WTC11 (cell line): ENCODE measurements at regions not wholly inside any gene's neighbourhood (a gene's known extent, or its start where the extent isn't known, plus 50 kb on each side); places are given as distances from the start of the nearest gene placed in this dataset.
"Not testable (repeated sequence)": the region's sequence is repeated elsewhere in the genome, so short reads cannot be mapped to it uniquely, and the experiment has no call there.

Source experiments
- ATAC-seq: fragments of 200-7000 bp; cut with Tn5 transposase; 2 replicates; pipeline ENCODE4 v1.10.0; 2021; ENCODE audit warnings: mild to moderate bottlenecking, moderate library complexity
- CTCF ChIA-PET: fragments of 300-600 bp; sonication (Branson Sonifier 250); formaldehyde crosslinking; loops from one replicate; lab custom pipeline; 2021; ENCODE audit warnings: antibody characterized with exemption; lab: Charles Lee
- POLR2A ChIA-PET: fragments of 350-600 bp; sonication (Branson Sonifier 250); formaldehyde crosslinking; loops from one replicate; lab custom pipeline; 2021; ENCODE audit warnings: antibody characterized with exemption; lab: Charles Lee
- DNase-seq: peaks from one replicate; pipeline ENCODE4 v3.0.0; 2021; ENCODE audit warnings: low spot score
- H3K27ac Mint-ChIP-seq: 2 replicates; pipeline ENCODE4 v1.8.0; 2021; ENCODE audit warnings: mixed read lengths
- H3K27me3 Mint-ChIP-seq: 2 replicates; pipeline ENCODE4 v1.8.0; 2021; ENCODE audit warnings: low read depth, mild to moderate bottlenecking, moderate library complexity, mixed read lengths
- H3K36me3 Mint-ChIP-seq: 2 replicates; pipeline ENCODE4 v1.8.0; 2021; ENCODE audit warnings: mixed read lengths
- H3K4me1 Mint-ChIP-seq: 2 replicates; pipeline ENCODE4 v1.8.0; 2022; ENCODE audit warnings: mixed read lengths
- H3K4me3 Mint-ChIP-seq: 2 replicates; pipeline ENCODE4 v1.8.0; 2021; ENCODE audit warnings: mild to moderate bottlenecking, moderate library complexity, mixed read lengths
- H3K9me3 Mint-ChIP-seq: 2 replicates; pipeline ENCODE4 v1.8.0; 2021; ENCODE audit warnings: mixed read lengths
- CBFB ChIP-seq: sonication (generic); formaldehyde crosslinking; IDR thresholded peaks from 2 replicates; pipeline ENCODE4 v1.8.1; 2022; ENCODE audit warnings: mild to moderate bottlenecking, low read depth, missing genetic modification reagents
- ELF4 ChIP-seq: sonication (generic); formaldehyde crosslinking; IDR thresholded peaks from 2 replicates; pipeline ENCODE4 v1.8.1; 2022; ENCODE audit warnings: low read depth, mild to moderate bottlenecking, moderate library complexity, missing genetic modification reagents
- GABPB1 ChIP-seq: sonication (generic); formaldehyde crosslinking; IDR thresholded peaks from 2 replicates; pipeline ENCODE4 v1.8.1; 2023; ENCODE audit warnings: mild to moderate bottlenecking, missing genetic modification reagents
- KAT7 ChIP-seq: sonication (generic); formaldehyde crosslinking; IDR thresholded peaks from 2 replicates; pipeline ENCODE4 v1.8.1; 2023; ENCODE audit warnings: missing genetic modification reagents, mild to moderate bottlenecking, borderline replicate concordance
- MXD4 ChIP-seq: fragments of 250-450 bp; sonication (Bioruptor Pico); IDR thresholded peaks from 2 replicates; pipeline ENCODE4 v1.8.0; 2021; ENCODE audit warnings: mild to moderate bottlenecking, moderate library complexity, borderline replicate concordance
- NFYB ChIP-seq: sonication (generic); formaldehyde crosslinking; conservative IDR thresholded peaks from 2 replicates; pipeline ENCODE4 v1.8.0; 2022; ENCODE audit warnings: low read depth, missing genetic modification reagents
- NR2C2 ChIP-seq: sonication (generic); formaldehyde crosslinking; IDR thresholded peaks from 2 replicates; pipeline ENCODE4 v1.8.0; 2022; ENCODE audit warnings: mild to moderate bottlenecking, missing genetic modification reagents
- TEAD1 ChIP-seq: sonication (generic); formaldehyde crosslinking; IDR thresholded peaks from 2 replicates; pipeline ENCODE4 v1.8.0; 2022; ENCODE audit warnings: mild to moderate bottlenecking, missing genetic modification reagents
- TF ChIP-seq, protein P1 (sequence below): sonication (generic); formaldehyde crosslinking; conservative IDR thresholded peaks from 2 replicates; pipeline ENCODE4 v1.8.1; 2022; ENCODE audit warnings: mild to moderate bottlenecking, missing genetic modification reagents
- TF ChIP-seq, protein P2 (sequence below): sonication (generic); formaldehyde crosslinking; IDR thresholded peaks from 2 replicates; pipeline ENCODE4 v1.8.0; 2022; ENCODE audit warnings: mild to moderate bottlenecking, missing genetic modification reagents
- TF ChIP-seq, protein P3 (sequence below): sonication (generic); formaldehyde crosslinking; IDR thresholded peaks from 2 replicates; pipeline ENCODE4 v1.8.1; 2023; ENCODE audit warnings: mild to moderate bottlenecking, missing genetic modification reagents, borderline replicate concordance

DNA sequence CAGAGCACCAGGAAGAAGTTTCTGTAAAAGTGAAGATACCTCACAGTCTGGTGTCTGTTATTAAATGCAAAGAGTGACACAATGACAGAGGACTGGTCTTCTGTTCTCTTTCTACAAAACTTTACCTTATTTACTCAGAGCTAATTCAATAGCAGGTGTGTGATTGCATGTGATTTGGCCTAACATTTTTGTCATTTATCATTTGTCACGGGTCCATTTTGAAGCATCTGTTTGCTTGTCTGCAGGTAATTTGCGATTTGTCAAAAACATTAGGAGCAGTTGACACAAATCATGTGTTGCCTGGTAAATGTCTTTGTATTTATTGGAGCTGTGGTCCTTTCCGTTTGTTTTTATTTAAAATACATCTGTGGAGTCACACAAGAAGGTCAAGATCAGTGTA, 1232.4 kb downstream of the STIM2 start (continued):
- TF ChIP-seq, protein P1, sequence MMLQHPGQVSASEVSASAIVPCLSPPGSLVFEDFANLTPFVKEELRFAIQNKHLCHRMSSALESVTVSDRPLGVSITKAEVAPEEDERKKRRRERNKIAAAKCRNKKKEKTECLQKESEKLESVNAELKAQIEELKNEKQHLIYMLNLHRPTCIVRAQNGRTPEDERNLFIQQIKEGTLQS: no peak
- TF ChIP-seq CBFB (CRISPR knock-in tag): no peak
- no peak for TF ChIP-seq NR2C2

DNA sequence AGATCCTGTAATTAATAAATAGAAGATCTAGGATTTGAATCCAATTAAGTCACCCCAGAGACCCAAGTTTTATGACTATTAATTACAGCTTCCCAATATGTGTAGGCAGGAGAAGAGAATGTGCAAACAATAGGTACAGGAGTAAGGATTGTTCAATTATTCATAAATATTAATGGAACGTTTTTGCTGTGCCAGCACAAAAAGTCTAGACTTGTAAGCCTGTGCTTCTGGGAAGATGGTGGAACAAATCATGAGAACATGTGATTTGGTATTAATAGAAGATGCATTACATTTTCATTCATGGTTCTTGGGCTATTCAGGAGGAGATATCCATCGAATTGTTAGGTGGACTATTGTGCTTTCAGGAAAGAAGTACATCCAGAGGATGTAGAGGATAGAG, 1240.9 kb downstream of the STIM2 start:
- Mint-ChIP-seq H3K4me1 (no peaks in the 10 kb centered on the region), H3K27me3 (no peaks in the 10 kb centered on the region)

DNA sequence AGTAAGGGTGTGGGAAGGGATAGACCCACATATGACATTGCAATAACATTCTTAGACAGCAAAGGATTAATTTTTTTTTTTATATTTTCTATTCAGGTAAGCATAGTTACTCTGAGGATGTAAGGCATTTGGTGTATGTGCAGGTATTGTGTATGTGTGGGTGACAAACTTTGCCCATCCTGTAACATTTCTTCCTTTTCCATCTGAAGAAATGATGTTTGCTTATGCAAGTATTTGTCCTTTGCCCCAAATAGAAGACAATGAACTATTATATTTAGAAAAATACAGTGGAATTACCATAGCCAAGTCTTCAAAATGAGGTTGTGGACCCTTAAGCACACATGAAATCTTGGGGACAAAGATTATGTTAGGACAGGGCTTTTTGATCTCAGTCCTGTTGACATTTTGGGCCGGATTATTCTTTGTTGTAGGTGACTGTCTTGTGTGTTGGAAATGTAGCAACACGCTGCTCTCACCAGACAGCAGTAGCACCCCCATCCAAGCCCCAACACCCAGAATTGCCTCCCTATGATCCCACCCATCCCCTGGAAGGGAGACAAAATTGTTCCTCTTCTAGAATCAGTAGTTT, 1244.7 kb downstream of the STIM2 start:
- ChIA-PET CTCF (no interaction called here), POLR2A (no interaction called here)
- Mint-ChIP-seq H3K4me1 (no peaks in the 10 kb centered on the region), H3K27ac (no peak overlapping the region), H3K9me3 (no peaks in the 10 kb centered on the region), H3K27me3 (no peaks in the 10 kb centered on the region), H3K36me3 (no peaks in the 10 kb centered on the region), H3K4me3 (no peak overlapping the region)
- TF ChIP-seq TEAD1 (CRISPR knock-in tag): no peak
- DNase-seq (no peak), ATAC-seq (no peak)

More for the DNA sequence above, 1240.9 kb downstream of the STIM2 start:
- DNase-seq: no peak
- Mint-ChIP-seq H3K4me3 (no peak overlapping the region), H3K27ac (no peak overlapping the region), H3K36me3 (no peaks in the 10 kb centered on the region), H3K9me3 (no peaks in the 10 kb centered on the region)
- CTCF ChIA-PET: no interaction called here
- POLR2A ChIA-PET: no interaction called here
- no peak for ATAC-seq
- no peak for TF ChIP-seq ELF4 (CRISPR knock-in tag)
- TF ChIP-seq, all 79 proteins: peak for 0

DNA sequence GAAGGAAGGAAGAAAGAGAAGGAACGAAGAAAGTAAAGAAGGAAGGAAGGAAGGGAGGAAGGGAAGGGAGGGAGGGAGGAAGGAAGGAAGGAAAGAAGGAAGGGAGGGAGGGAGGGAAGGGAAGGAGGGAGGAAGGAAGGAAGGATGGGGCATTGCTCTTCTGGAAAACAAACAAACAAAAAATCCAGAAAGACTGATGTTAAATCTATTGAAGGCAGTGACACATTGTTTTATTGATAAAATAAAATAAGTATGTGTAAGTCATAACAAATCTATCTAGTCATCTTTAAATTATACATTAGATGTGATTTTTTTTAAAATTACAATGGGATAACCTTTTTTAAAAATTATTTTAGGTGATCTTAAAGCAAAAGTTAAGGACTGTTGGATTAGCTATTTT, 1245.5 kb downstream of the STIM2 start:
- no peaks in the 10 kb centered on the region for H3K27me3 Mint-ChIP-seq
- CTCF ChIA-PET: no interaction called here
- DNase-seq: no peak
- TF ChIP-seq KAT7 (CRISPR knock-in tag) (no peak), MXD4 (CRISPR knock-in tag) (no peak), ELF4 (CRISPR knock-in tag) (no peak), NFYB (CRISPR knock-in tag) (no peak)
- TF ChIP-seq, all 79 proteins: peak for 0
- Mint-ChIP-seq H3K36me3 (no peaks in the 10 kb centered on the region), H3K9me3 (no peaks in the 10 kb centered on the region), H3K27ac (no peak overlapping the region), H3K4me1 (no peaks in the 10 kb centered on the region), H3K4me3 (no peak overlapping the region)
- POLR2A ChIA-PET: no interaction called here
- ATAC-seq: no peak

DNA sequence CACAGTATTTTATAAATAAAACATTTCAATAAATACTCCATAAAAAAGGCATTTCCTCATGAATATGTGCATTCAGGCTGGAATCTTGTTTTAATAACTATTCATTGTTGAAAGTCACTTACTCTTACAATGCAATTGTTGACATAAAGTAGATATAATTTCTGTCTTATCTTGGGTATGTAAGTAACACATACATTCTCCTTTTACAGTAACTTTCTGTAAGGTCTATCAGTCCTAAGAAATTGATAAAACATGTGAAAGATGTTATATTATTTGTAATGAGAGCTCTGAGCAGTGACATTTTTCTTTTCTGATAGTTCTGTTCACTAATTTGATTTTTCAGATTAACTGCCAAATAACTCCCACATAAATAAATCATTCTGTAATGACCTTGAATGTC, 1249.2 kb downstream of the STIM2 start:
- ChIA-PET POLR2A (no interaction called here), CTCF (no interaction called here)
- Mint-ChIP-seq H3K9me3 (peaks cover 3% of the 10 kb centered on the region; the same call in 1 of the 2 replicates), H3K27ac (no peak overlapping the region), H3K4me1 (no peaks in the 10 kb centered on the region), H3K27me3 (no peaks in the 10 kb centered on the region), H3K4me3 (no peak overlapping the region), H3K36me3 (no peaks in the 10 kb centered on the region)
- ATAC-seq: no peak
- DNase-seq: no peak
- TF ChIP-seq, protein P2, sequence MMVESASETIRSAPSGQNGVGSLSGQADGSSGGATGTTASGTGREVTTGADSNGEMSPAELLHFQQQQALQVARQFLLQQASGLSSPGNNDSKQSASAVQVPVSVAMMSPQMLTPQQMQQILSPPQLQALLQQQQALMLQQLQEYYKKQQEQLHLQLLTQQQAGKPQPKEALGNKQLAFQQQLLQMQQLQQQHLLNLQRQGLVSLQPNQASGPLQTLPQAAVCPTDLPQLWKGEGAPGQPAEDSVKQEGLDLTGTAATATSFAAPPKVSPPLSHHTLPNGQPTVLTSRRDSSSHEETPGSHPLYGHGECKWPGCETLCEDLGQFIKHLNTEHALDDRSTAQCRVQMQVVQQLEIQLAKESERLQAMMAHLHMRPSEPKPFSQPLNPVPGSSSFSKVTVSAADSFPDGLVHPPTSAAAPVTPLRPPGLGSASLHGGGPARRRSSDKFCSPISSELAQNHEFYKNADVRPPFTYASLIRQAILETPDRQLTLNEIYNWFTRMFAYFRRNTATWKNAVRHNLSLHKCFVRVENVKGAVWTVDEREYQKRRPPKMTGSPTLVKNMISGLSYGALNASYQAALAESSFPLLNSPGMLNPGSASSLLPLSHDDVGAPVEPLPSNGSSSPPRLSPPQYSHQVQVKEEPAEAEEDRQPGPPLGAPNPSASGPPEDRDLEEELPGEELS (CRISPR knock-in tag): no peak
- TF ChIP-seq, protein P3, sequence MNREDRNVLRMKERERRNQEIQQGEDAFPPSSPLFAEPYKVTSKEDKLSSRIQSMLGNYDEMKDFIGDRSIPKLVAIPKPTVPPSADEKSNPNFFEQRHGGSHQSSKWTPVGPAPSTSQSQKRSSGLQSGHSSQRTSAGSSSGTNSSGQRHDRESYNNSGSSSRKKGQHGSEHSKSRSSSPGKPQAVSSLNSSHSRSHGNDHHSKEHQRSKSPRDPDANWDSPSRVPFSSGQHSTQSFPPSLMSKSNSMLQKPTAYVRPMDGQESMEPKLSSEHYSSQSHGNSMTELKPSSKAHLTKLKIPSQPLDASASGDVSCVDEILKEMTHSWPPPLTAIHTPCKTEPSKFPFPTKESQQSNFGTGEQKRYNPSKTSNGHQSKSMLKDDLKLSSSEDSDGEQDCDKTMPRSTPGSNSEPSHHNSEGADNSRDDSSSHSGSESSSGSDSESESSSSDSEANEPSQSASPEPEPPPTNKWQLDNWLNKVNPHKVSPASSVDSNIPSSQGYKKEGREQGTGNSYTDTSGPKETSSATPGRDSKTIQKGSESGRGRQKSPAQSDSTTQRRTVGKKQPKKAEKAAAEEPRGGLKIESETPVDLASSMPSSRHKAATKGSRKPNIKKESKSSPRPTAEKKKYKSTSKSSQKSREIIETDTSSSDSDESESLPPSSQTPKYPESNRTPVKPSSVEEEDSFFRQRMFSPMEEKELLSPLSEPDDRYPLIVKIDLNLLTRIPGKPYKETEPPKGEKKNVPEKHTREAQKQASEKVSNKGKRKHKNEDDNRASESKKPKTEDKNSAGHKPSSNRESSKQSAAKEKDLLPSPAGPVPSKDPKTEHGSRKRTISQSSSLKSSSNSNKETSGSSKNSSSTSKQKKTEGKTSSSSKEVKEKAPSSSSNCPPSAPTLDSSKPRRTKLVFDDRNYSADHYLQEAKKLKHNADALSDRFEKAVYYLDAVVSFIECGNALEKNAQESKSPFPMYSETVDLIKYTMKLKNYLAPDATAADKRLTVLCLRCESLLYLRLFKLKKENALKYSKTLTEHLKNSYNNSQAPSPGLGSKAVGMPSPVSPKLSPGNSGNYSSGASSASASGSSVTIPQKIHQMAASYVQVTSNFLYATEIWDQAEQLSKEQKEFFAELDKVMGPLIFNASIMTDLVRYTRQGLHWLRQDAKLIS (CRISPR knock-in tag): no peak
- no peak for TF ChIP-seq GABPB1 (CRISPR knock-in tag)

DNA sequence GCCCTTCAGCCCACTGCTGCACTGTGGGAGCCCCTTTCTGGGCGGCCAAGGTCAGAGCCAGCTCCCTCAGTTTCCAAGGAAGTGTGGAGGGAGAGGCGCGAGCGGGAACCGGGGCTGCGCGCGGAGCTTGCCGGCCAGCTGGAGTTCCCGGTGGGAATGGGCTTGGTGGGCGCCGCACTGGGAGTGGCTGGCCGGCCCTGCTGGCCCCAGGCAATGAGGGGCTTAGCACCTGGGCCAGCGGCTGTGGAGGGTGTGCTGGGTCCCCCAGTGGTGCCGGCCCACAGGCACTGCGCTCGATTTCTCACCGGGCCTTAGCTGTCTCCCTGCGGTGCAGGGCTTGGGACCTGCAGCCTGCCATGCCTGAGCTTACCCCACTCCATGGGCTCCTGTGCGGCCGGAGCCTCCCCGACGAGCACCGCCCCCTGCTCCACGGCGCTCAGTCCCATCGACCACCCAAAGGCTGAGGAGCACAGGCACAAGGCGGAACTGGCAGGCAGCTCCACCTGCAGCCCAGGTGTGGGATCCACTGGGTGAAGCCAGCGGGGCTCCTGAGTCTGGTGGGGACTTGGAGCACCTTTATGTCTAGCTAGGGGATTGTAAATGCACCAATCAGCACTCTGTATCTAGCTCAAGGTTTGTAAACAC, 1252.2 kb downstream of the STIM2 start:
- H3K4me1 Mint-ChIP-seq, CTCF ChIA-PET, H3K4me3 Mint-ChIP-seq, H3K36me3 Mint-ChIP-seq, ATAC-seq, H3K27ac Mint-ChIP-seq, POLR2A ChIA-PET, H3K27me3 Mint-ChIP-seq, DNase-seq: not testable (repeated sequence)
- peaks cover 17% of the 10 kb centered on the region for H3K9me3 Mint-ChIP-seq

DNA sequence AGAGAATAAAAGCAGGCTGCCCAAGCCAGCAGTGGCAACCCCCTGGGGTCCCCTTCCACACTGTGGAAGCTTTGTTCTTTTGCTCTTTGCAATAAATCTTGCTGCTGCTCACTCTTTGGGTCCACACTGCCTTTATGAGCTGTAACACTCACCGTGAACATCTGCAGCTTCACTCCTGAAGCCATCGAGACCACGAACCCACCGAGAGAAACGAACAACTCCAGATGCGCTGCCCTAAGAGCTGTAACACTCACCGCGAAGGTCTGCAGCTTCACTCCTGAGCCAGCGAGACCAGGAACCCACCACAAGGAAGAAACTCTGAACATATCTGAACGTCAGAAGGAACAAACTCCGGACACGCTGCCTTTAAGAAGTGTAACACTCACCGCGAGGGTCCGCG, 1252.9 kb downstream of the STIM2 start:
- H3K27ac Mint-ChIP-seq, DNase-seq, CTCF ChIA-PET, H3K27me3 Mint-ChIP-seq, POLR2A ChIA-PET, H3K36me3 Mint-ChIP-seq, H3K4me1 Mint-ChIP-seq, ATAC-seq, H3K4me3 Mint-ChIP-seq: not testable (repeated sequence)
- H3K9me3 Mint-ChIP-seq: peaks cover 19% of the 10 kb centered on the region

DNA sequence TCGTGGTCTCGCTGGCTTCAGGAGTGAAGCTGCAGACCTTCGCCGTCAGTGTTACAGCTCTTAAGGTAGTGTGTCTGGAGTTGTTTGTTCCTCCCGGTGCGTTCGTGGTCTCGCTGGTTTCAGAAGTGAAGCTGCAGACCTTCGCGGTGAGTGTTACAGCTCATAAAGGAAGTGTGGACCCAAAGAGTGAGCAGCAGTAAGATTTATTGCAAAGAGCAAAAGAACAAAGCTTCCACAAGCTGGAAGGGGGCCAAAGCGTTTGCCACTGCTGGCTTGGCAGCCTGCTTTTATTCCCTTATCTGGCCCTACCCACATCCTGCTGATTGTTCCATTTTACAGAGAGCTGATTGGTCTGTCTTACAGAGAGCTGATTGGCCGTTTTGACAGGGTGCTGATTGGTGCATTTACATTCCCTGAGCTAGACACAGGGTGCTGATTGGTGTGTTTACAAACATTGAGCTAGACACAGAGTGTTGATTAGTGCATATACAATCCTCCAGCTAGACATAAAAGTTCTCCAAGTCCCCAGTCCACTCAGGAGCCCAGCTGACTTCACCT, 1256.0 kb downstream of the STIM2 start:
- H3K27ac Mint-ChIP-seq, POLR2A ChIA-PET, CTCF ChIA-PET, DNase-seq, H3K4me3 Mint-ChIP-seq, H3K27me3 Mint-ChIP-seq, ATAC-seq, H3K36me3 Mint-ChIP-seq, H3K4me1 Mint-ChIP-seq: not testable (repeated sequence)
- peaks cover 19% of the 10 kb centered on the region for H3K9me3 Mint-ChIP-seq
